ENCODE measurements at regions not wholly inside any gene's neighbourhood (a gene's known extent, or its start where the extent isn't known, plus 50 kb on each side); places are given as distances from the start of the nearest gene placed in this dataset.

DNA sequence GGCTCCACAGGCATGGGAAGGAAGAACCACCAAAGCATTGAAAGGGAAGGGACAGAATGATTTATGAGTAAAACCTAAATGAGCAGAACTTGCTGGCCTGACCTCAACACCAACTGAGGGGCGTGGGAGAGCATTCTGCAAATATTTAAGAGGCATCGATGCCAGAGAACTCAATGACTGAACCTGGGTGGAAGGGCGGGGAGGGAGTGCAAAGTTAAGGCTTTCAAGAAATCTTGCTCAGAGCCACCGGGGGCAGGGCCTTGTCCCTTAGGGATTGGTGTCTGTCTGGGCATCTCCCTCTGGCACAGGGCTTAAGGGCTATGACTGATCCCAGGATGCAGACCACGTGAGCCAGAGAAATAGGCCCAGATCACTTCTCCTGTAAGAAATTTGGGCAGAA, 137.1 kb downstream of the ADAMTS15 start:
- no peak overlapping the region for H3K9ac ChIP-seq (ENCODE audit: low read length)
- Mint-ChIP-seq H3K4me1 (no peaks in the 10 kb centered on the region), H3K27ac (no peak overlapping the region), H3K27me3 (peaks cover 9% of the 10 kb centered on the region), H3K9me3 (ENCODE audit: insufficient read depth) (peaks cover 5% of the 10 kb centered on the region), H3K4me3 (no peak overlapping the region)
- ChIA-PET POLR2A (no interaction called here), CTCF (no interaction called here)
- H3K27ac ChIP-seq (ENCODE audit: low read length in 2 of 2), result no peak overlapping the region
- WGBS (ENCODE audit: insufficient coverage), result 90% methylated on average over 4 of the region's 5 CpGs
- no peak overlapping the region for H3K4me3 ChIP-seq (ENCODE audit: control extremely low read depth in 1 of 5, extremely low read depth in 1 of 5, insufficient read depth in 1 of 5, low read depth in 2 of 5, low read length in 4 of 5)
- no peaks in the 10 kb centered on the region for H3K36me3 ChIP-seq (replicated peaks in 1 of 2; ENCODE audit: control extremely low read depth in 1 of 2, control insufficient read depth in 1 of 2, extremely low read depth in 1 of 2, insufficient read depth in 2 of 2, low read length in 1 of 2)
- no peak overlapping the region for H3K4me2 ChIP-seq (replicated peaks; ENCODE audit: low read depth, low read length, poor library complexity, severe bottlenecking)
- H4K20me1 ChIP-seq (ENCODE audit: control insufficient read depth, insufficient read depth, low read length, poor library complexity, severe bottlenecking), result no peaks in the 10 kb centered on the region
- DNase-seq, result no peak
- intact Hi-C loops (cut with micrococcal nuclease), result no loop called here
- H3K9me3 ChIP-seq (ENCODE audit: control extremely low read depth in 1 of 3, control insufficient read depth in 2 of 3, insufficient read depth in 1 of 3, low read length in 2 of 3), result no peaks in the 10 kb centered on the region
- TF ChIP-seq, protein P1, sequence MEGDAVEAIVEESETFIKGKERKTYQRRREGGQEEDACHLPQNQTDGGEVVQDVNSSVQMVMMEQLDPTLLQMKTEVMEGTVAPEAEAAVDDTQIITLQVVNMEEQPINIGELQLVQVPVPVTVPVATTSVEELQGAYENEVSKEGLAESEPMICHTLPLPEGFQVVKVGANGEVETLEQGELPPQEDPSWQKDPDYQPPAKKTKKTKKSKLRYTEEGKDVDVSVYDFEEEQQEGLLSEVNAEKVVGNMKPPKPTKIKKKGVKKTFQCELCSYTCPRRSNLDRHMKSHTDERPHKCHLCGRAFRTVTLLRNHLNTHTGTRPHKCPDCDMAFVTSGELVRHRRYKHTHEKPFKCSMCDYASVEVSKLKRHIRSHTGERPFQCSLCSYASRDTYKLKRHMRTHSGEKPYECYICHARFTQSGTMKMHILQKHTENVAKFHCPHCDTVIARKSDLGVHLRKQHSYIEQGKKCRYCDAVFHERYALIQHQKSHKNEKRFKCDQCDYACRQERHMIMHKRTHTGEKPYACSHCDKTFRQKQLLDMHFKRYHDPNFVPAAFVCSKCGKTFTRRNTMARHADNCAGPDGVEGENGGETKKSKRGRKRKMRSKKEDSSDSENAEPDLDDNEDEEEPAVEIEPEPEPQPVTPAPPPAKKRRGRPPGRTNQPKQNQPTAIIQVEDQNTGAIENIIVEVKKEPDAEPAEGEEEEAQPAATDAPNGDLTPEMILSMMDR (IDR thresholded peaks at IDR 0.05), result no peak
- no peak for ATAC-seq (ENCODE audit: low read depth)
- H3K27me3 ChIP-seq (replicated peaks in 1 of 4; ENCODE audit: control extremely low read depth in 1 of 4, control insufficient read depth in 3 of 4, insufficient read depth in 4 of 4, low read length in 3 of 4), result peaks cover 0 to 4% (median 0%) of the 10 kb centered on the region in 4 experiments
- no peaks in the 10 kb centered on the region for H3K4me1 ChIP-seq (ENCODE audit: control insufficient read depth in 2 of 2, insufficient read depth in 2 of 2, low read length in 2 of 2)
- no peaks in the 10 kb centered on the region for H3K79me2 ChIP-seq (ENCODE audit: control insufficient read depth, insufficient read depth, low read length)
- no peak overlapping the region for H2AFZ ChIP-seq (ENCODE audit: insufficient read depth, low read depth, low read length, poor library complexity, severe bottlenecking)

DNA sequence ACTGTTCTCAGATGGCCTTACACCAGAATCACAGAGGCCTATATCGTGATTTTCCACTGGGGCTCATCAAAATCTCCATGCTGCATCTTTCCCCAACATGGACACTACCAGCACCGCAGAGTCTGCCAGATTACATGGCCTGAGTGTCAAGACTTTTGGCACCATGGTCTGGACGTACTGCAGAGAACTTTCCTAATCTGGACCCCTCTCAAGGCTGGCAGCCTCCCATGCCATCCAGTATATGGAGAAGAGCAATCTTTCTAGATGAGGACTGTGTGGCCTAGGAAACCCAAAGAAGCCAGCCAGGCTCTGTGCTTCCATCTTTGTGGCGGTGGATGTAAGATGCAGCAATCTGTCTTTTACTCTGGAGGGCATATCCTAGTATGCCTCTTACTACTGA, 139.2 kb downstream of the ADAMTS15 start:
- CTCF ChIA-PET, result no interaction called here
- no peak overlapping the region for H3K27ac ChIP-seq (ENCODE audit: low read length in 2 of 2)
- no peaks in the 10 kb centered on the region for H3K9me3 ChIP-seq (ENCODE audit: control extremely low read depth in 1 of 3, control insufficient read depth in 2 of 3, insufficient read depth in 1 of 3, low read length in 2 of 3)
- H3K4me3 Mint-ChIP-seq, result no peak overlapping the region
- ATAC-seq (ENCODE audit: low read depth) (no peak), DNase-seq (no peak)
- H4K20me1 ChIP-seq (ENCODE audit: control insufficient read depth, insufficient read depth, low read length, poor library complexity, severe bottlenecking), result no peaks in the 10 kb centered on the region
- no peaks in the 10 kb centered on the region for H3K4me1 ChIP-seq (ENCODE audit: control insufficient read depth in 2 of 2, insufficient read depth in 2 of 2, low read length in 2 of 2)
- H3K9ac ChIP-seq (ENCODE audit: low read length), result no peak overlapping the region
- 84% methylated on average over 3 of the region's 4 CpGs for WGBS (ENCODE audit: insufficient coverage)
- no peaks in the 10 kb centered on the region for H3K27me3 ChIP-seq (replicated peaks in 1 of 4; ENCODE audit: control extremely low read depth in 1 of 4, control insufficient read depth in 3 of 4, insufficient read depth in 4 of 4, low read length in 3 of 4)
- peaks cover 4% of the 10 kb centered on the region for H3K27me3 Mint-ChIP-seq
- H2AFZ ChIP-seq (ENCODE audit: insufficient read depth, low read depth, low read length, poor library complexity, severe bottlenecking), result no peak overlapping the region
- no peak overlapping the region for H3K4me2 ChIP-seq (replicated peaks; ENCODE audit: low read depth, low read length, poor library complexity, severe bottlenecking)
- H3K4me3 ChIP-seq (ENCODE audit: control extremely low read depth in 1 of 5, extremely low read depth in 1 of 5, insufficient read depth in 1 of 5, low read depth in 2 of 5, low read length in 4 of 5), result no peak overlapping the region
- TF ChIP-seq, protein P1 (IDR thresholded peaks at IDR 0.05), result no peak
- TF ChIP-seq EZH2 (IDR thresholded peaks at IDR 0.05; ENCODE audit: borderline replicate concordance, insufficient read depth, low read depth, low read length, poor library complexity, severe bottlenecking), result no peak
- no peaks in the 10 kb centered on the region for H3K36me3 ChIP-seq (replicated peaks in 1 of 2; ENCODE audit: control extremely low read depth in 1 of 2, control insufficient read depth in 1 of 2, extremely low read depth in 1 of 2, insufficient read depth in 2 of 2, low read length in 1 of 2)
- intact Hi-C loops (cut with micrococcal nuclease), result no loop called here
- H3K27ac Mint-ChIP-seq, result no peak overlapping the region
- no peaks in the 10 kb centered on the region for H3K4me1 Mint-ChIP-seq
- POLR2A ChIA-PET, result no interaction called here
- H3K9me3 Mint-ChIP-seq (ENCODE audit: insufficient read depth), result peaks cover 5% of the 10 kb centered on the region
- no peaks in the 10 kb centered on the region for H3K79me2 ChIP-seq (ENCODE audit: control insufficient read depth, insufficient read depth, low read length)

All from B cell (primary cell).